GM21737 (cell line): ENCODE measurements at regions not wholly inside any gene's neighbourhood (a gene's known extent, or its start where the extent isn't known, plus 50 kb on each side); places are given as distances from the start of the nearest gene placed in this dataset.
"Not testable (repeated sequence)": the region's sequence is repeated elsewhere in the genome, so short reads cannot be mapped to it uniquely, and the experiment has no call there.

ENCODE experiments used
- ATAC-seq: cut with Tn5 transposase; IDR thresholded peaks from one replicate; pipeline ENCODE4 v1.9.1; 2021; ENCODE audit warnings: mild to moderate bottlenecking, moderate library complexity; ENCODE audit not compliant: unreplicated experiment

DNA sequence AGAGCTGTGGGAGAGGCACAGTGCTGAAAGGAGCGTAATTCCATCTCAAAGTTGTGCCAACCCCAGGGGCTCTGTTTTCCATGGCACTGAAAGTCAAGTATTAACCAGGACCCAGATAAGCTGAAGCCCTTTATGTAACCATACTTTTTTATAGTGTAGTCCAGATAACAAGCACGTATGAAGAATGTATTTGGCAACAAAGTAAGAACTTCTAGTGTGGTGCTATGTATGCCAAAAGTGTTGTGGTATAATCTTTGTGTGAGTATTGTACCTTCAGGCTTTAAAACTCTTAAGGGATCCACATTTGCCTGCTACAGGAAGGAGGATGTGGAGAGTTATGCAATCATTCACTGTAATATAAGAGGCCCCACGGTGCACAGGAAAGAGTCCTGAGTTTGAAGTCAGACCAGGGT lies 129.4 kb downstream of the IBTK start:
- ATAC-seq = no peak

DNA sequence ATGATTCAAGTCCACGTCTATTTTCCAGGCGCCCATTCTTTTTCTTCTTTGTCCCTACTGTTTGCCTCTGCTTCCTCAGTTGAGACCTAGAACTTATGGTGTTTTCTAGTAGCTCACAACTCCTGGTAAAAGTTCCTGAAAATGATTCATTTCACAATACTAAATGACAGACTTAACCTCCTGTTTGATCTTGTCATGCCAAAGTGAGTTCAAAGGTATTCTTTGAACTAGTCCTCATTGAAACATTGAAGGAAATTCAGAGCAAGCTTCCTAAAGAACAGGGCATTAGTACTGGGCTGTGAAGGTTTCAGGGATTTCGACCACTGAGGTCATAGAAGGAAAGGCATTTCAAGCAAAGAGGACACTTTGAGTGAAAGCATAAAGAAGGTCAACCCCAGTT lies 132.8 kb downstream of the IBTK start:
- ATAC-seq = no peak

GRCh38 chr6:82113231-82113630 lies 134.3 kb downstream of the IBTK start:
- ATAC-seq = no peak

DNA sequence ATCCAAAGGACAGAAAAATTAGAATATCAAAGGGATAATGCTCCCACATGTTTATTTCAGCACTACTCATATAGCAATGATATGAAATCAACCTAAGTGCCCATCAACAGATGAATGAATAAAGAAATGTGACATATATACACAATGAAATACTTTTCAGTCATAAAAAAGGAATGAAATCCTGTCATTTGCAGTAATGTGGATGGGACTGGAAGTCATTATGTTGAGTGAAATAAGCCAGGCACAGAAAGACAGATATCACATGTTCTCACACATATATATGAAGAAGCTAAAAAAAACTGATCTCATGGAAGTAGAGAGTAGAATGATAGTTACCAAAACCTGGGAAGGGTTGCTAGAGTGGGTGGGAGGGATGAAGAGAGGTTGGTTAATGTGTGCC lies 135.7 kb downstream of the IBTK start:
- ATAC-seq = no peak

- no peak for ATAC-seq
Observed at GRCh38 chr6:82111114-82111513, 136.4 kb downstream of the IBTK start.

GRCh38 chr6:82103171-82103570 lies 144.4 kb downstream of the IBTK start:
- ATAC-seq = not testable (repeated sequence)

GRCh38 chr6:82101374-82102114 lies 146.0 kb downstream of the IBTK start:
- not testable (repeated sequence) for ATAC-seq

DNA sequence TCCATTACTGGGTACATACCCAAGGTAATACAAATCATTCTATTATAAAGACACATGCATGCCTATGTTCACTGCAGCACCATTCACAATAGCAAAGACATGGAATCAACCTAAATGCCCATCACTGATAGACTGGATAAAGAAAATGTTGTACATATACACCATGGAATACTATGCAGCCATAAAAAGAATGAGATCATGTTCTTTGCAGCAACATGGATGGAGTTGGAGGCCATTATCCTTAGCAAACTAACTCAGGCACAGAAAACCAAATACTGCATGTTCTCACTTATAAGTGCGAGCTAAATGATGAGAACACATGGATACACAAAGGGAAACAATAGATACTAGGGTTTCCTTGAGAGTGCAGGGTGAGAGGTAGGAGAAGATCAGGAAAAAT lies 146.8 kb downstream of the IBTK start:
- ATAC-seq = not testable (repeated sequence)

DNA sequence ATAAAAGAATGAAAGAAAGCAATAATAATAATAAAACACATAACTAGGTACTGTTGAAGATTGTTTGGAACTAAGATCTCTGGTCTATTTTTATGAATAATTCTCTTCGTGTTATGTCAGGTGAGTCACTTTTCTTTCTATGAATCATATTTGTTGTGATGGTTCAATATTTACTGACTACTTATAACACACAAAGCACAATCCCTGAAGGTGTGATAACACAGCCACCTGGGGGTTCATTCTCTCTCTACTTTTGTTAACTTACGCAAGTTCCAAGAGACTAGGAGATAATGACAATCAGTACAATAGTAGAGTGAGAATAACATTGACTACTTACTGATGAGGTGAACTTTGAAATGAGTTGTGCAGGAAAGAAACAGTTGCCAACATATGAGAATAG lies 149.9 kb downstream of the IBTK start:
- no peak for ATAC-seq

GRCh38 chr6:82095091-82095490 lies 152.5 kb downstream of the IBTK start:
- no peak for ATAC-seq

DNA sequence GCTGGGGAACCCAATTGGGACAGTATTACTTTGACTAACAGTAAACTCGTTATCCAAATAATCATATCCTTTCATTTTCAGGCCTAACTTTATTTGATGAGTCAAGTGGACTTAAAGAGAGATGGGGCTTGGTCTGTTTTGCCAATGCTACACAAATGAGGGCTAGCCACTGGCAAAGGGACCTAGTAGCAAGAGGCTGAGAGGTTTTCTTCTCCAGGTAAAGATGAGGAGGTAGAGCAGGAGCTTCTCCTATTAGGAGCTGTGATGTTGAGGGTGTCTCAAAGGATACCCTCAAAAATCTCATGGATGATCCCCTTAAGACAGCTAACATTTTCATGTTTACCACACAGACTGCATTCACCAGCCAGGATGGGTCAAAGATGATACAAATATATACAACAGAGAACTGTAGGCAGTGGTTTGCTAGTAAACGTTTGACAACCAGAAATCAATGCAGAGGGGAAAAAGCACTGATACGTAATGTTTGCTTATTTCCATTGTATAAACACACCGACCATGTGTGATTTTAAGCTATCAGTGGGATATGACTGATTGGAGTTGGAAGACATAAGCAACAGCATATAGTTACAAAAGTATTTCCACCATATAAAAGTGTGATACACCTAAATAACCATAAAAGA lies 153.3 kb downstream of the IBTK start:
- no peak for ATAC-seq

DNA sequence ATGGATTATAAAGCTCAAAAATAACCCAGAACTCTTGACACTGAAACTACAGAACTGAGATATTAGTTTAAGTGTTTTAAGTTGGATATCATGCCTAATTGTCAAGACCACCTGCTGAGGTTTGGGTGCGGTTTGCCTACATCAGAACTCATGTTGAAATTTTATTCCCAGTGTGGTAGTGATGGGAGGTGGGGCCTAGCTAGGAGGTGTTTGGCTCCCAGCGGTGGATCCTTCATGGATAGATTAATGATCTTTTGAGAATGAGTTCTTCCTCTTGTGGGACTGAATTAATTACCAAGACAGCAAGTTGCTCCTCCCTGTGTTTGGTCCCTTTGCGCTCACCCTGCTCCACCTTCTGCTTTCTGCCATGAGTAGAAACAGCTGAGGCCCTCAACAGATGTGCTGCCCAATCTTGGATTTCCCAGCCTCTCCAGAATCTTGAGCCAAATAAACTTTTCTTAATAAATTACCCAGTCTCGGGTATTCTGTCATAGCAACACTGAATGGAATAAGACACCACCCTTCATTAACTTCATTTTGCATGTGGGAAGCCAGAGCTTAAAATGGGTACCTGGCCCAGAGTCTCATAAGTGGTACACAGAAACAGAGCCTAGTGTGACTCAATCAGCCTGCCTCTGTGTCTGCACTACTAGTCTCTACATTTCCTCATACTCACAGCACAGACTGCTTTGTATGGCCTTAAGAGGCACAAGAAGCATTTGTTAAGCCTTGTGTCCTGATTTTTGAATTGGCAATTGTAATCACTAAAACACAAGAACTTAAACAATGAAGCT lies 158.4 kb downstream of the IBTK start:
- no peak for ATAC-seq

- no peak for ATAC-seq
Observed at GRCh38 chr6:82086944-82087343, 160.6 kb downstream of the IBTK start.

DNA sequence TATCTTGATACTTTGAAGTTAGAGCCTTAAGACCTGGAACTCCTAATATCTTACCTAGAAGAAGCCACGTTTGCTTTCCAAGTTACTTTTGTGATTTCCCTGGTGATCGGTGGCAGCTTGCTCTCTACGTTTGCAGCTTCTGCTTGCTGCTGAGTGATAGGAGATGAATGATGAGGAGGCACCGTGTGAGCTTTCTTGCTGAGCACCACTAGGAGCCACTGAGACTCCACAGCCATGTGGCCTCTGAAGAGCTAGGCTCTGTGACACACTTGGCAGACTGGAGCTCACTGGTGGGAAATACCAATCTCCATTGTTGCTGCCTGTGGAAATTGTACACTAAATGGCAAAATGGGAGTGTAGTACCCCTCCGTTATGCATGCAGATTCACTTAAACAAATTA lies 161.8 kb downstream of the IBTK start:
- no peak for ATAC-seq

DNA sequence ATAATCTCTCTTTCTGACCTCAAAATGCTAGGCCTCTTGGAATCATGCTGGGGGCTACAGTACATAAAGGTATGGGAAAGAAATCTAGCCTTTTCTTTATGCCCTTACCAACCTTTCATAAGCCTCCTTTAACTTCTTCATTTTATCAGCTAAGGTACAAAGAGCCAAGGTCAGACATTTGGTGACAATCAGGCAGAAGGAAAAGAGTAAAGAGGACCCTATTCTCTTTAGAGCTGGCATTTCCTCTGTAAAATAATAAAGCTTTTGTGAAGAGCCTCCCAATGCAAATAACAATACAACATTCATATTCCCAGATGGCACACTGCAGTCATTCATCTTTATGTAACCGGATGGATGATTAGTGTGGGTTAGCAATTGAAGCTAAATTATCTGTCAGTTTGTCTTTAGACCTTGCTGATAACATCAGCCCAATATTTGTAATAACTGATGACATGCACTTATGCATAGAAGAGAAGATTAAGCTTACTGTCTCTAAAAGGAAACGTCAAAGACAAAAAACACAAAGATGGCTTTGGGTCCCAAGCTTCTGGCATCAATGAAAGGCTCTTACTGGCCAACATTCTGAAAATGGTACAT lies 163.1 kb downstream of the IBTK start:
- no peak for ATAC-seq

DNA sequence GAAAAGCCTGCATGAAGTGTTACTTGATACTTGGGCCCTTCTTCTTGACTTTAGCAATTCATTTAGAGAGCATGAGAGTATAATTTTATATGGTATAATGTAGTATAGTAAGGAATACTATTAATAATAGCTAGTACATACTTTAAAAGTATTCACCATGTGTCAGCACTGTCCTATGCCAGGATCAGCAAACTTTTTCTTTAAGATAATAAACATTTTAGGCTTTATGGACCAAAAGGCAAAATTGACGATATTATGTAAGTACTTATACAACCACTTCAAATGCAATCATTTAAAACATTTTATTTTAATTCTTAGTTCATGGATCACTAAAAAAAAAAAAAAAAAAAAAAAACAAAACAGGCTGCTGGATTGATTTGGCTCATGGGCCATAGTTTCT lies 163.9 kb downstream of the IBTK start:
- no peak for ATAC-seq

DNA sequence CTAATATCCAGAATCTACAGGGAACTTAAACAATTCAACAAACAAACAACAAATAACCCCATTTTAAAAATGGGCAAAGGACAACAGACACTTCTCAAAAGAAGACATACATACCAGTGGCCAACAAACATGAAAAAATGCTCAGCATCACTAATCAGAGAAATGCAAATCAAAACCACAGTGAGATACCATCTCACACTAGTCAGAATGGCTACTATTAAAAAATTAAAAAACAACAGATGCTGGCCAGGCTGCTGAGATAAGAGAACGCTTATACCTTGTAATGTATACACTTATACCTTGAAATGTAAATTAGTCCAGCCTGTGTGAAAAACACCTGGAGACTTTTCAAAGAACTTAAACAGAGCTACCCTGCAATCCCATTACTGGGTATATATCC lies 166.8 kb downstream of the IBTK start:
- ATAC-seq = no peak

DNA sequence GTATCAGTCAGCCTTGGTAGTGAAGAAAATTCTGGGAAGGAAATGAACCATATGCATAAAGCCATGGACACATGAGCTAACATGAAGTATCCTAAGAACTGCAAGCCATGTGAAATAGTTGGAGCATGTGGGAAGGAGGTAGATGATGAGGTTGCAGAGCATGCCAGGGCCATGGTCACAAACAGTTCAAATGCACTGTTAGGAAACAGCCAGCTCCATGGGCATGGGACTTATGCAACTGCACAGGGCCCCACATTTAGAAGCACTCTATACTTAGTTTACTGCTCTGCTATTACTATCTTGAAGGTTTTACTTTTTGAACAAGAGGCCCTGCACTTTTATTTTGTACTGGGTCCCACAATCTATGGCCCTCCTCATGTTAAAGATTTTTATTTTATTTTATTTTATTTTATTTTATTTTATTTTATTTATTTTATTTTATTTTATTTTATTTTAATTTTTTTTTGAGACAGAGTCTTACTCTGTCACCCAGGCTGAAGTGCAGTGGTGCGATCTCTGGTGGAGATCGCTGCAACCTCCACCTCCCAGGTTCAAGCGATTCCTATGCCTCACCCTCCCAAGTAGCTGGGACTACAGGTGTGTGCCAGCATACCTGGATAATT lies 169.1 kb downstream of the IBTK start:
- ATAC-seq = no peak

GRCh38 chr6:82076916-82077315 lies 170.6 kb downstream of the IBTK start:
- ATAC-seq = no peak

DNA sequence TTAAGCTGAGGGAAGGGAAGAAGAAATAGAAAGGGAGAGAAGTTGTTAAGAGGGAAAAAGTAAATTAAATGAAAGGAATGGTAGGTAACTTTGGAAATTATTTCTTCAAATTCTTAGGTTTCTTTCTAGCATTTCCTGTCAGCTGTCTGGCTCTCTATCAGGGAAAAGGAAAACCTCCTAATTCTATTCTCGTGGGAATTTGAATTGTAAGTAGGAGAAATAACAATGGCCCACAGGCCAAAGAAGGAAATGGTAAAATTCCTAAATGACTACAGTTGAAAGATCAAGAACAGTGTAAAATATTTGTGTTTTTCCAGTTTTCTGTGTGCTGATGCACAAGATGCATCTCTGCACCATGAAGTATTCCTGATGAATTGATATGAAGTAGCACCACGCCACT lies 173.0 kb downstream of the IBTK start:
- no peak for ATAC-seq

DNA sequence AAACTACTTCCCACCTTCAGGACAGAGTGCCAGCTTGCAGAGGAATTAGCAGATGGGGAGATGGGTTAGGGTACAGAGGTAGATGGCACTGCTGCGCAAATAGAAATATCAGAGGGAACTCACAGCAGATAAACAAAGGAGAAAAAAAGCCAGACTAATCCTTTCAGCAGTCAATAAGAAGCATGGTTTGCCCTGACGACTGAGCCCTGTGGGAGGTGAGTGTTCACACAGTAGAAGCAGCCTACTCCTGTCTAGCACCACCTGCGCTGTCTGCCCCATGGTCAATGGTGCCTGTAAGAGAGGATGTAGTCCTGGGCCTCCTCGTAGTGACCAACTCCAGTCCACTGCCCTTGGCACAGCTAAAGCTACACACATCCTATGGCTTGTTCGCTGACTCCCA lies 174.1 kb downstream of the IBTK start:
- no peak for ATAC-seq
